Ovary (tissue), 7 donors: ENCODE measurements at regions not wholly inside any gene's neighbourhood (a gene's known extent, or its start where the extent isn't known, plus 50 kb on each side); places are given as distances from the start of the nearest gene placed in this dataset.

Experiments
- DNase-seq, 5 donors: peaks; one replicate each; pipeline ENCODE4 v3.0.0-alpha.2; 2019 to 2020
- H3K27ac ChIP-seq, 2 donors: fragments of 200-600 bp; one replicate each; pipeline versions ENCODE4 v1.5.1 to v1.8.0; 2019 to 2022
- H3K27me3 ChIP-seq: fragments of 200-600 bp; one replicate; pipeline ENCODE4 v1.8.0; 2022
- H3K36me3 ChIP-seq: fragments of 200-600 bp; sonication (generic); one replicate; pipeline ENCODE4 v1.5.1; 2019
- H3K4me1 ChIP-seq: one replicate; pipeline ENCODE4 v1.8.1; 2013; ENCODE audit warnings: mild to moderate bottlenecking, moderate library complexity; ENCODE audit not compliant: insufficient read depth
- H3K4me3 ChIP-seq: fragments of 200-600 bp; sonication (generic); one replicate; pipeline ENCODE4 v1.5.1; 2017
- H3K9me3 ChIP-seq, 2 donors: fragments of 200-600 bp in 1 of 2; sonication (generic) in 1 of 2; one replicate each; pipeline versions ENCODE4 v1.5.1 to v1.8.1; 2013 to 2019; ENCODE audit warnings: mild to moderate bottlenecking in 1 of 2, moderate library complexity in 1 of 2
- EP300 ChIP-seq: sonication (generic); formaldehyde crosslinking; IDR thresholded peaks from one replicate; pipeline ENCODE4 v1.6.1; 2017; ENCODE audit warnings: antibody characterized with exemption
- POLR2A ChIP-seq: fragments of 450-650 bp; IDR thresholded peaks from one replicate; pipeline ENCODE4 v1.6.1; 2017; ENCODE audit warnings: antibody characterized with exemption, mild to moderate bottlenecking, moderate library complexity
- WGBS, 3 donors: extraction: QIAGEN DNeasy Blood & Tissue Kit in 1 of 3; methylation state at CpG; one replicate each; pipeline versions ENCODE4 v1.1.5 to v1.1.7; 2013 to 2017; 5-methylcytosine and 5-hydroxymethylcytosine counted together
- intact Hi-C, 4 donors: fragments of 100-400 bp; cut with DNase I; formaldehyde crosslinking; loops; one replicate each; pipeline versions ENCODE4 v1.11.0 to v1.15.1; 2022 to 2023
- TF ChIP-seq, protein P1 (sequence below), 3 donors: fragments of 450-650 bp in 2 of 3; fragments of 200-600 bp in 1 of 3; IDR thresholded peaks; one replicate each; pipeline versions ENCODE4 v1.5.1 to v1.8.0; 2016 to 2022; ENCODE audit warnings: antibody characterized with exemption in 3 of 3, mild to moderate bottlenecking in 1 of 3
- donor health status: DM: no; HTN: no; CAD: no; lungs with moderate emphysema.
- donor health status: DM: no; HTN: no; CAD: no.
- donor health status: Bipolar disorder and iron deficiency.
- donor health status: DM: no; HTN: no; CAD: no.
- donor health status: DM: yes; HTN: yes; CAD: no.

DNA sequence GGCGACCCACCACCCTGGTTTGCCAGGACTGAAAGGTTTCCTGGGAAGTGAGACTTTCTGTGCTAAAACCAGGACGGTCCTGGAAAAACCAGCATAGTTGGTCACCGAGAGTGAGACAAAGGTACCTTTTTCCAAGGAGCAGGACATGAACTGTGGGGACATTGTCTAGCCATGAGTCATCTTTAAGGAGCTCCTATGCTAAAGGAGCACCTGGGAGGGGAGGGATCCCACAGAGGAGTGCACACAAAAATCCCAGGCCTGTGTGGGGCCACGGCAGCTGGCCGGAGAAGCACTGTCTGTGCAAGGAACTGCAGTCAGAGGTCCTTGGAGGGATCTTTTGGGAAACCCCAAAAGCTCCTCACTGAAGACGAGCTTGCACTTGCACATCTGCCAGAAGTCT is 109.1 kb upstream of the PLEKHG1 start:
- no peak overlapping the region for H3K27ac ChIP-seq
- intact Hi-C loops, result no loop called here

DNA sequence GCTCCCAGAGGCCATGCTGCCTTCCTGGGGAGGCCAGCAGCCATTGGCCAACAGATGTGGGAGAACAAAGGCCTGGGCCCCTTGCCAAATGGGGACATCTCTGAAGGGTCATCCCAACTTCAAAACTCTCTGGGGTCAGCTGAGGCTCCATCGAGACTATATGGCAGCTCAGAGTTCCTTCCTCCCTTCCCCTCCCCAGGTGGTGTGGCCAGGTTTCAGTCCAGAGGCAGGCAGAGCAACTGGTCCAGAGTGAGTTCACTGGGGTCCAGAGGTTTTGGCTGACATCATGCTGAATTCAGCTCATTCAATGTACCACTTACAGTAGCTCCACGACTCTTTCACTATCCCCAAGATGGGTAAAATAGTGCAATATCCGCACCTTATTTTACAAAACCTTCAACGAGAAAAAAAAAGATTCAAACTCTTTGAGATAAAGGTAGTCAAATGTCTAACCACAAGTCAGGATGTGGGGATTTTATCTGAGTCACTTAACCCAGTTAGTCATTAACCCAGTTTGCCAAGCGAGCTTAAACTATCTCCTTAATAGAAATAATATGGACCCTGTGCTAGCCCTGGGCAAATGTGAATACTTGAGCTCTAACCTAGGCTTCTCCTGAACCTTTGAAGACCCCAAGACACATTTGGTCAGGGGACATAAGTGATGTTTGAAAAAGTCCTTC is 108.4 kb upstream of the PLEKHG1 start:
- Histone ChIP-seq H3K4me1 (no peaks in the 10 kb centered on the region), H3K36me3 (no peaks in the 10 kb centered on the region), H3K27me3 (no peaks in the 10 kb centered on the region), H3K27ac (no peak overlapping the region), H3K9me3 (no peaks in the 10 kb centered on the region), H3K4me3 (no peak overlapping the region)
- intact Hi-C loops, result no loop called here
- no peak for DNase-seq
- no peak for TF ChIP-seq EP300
- no peak for TF ChIP-seq POLR2A
- TF ChIP-seq, protein P1, sequence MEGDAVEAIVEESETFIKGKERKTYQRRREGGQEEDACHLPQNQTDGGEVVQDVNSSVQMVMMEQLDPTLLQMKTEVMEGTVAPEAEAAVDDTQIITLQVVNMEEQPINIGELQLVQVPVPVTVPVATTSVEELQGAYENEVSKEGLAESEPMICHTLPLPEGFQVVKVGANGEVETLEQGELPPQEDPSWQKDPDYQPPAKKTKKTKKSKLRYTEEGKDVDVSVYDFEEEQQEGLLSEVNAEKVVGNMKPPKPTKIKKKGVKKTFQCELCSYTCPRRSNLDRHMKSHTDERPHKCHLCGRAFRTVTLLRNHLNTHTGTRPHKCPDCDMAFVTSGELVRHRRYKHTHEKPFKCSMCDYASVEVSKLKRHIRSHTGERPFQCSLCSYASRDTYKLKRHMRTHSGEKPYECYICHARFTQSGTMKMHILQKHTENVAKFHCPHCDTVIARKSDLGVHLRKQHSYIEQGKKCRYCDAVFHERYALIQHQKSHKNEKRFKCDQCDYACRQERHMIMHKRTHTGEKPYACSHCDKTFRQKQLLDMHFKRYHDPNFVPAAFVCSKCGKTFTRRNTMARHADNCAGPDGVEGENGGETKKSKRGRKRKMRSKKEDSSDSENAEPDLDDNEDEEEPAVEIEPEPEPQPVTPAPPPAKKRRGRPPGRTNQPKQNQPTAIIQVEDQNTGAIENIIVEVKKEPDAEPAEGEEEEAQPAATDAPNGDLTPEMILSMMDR (IDR thresholded peaks at IDR 0.05), result no peak
- WGBS, 3 donors, result 49 to 69% (median 55%) methylated on average over 5 of the region's 5 CpGs

More for the DNA sequence above, 109.1 kb upstream of the PLEKHG1 start:
- 91 to 96% (median 93%) methylated on average over 6 of the region's 6 CpGs for WGBS, 3 donors
- DNase-seq, result no peak
- H3K27me3 ChIP-seq, result no peaks in the 10 kb centered on the region
- no peaks in the 10 kb centered on the region for H3K4me1 ChIP-seq
- no peaks in the 10 kb centered on the region for H3K9me3 ChIP-seq
- no peak overlapping the region for H3K4me3 ChIP-seq
- TF ChIP-seq, protein P1 (IDR thresholded peaks at IDR 0.05), result no peak
- TF ChIP-seq POLR2A, result no peak
- TF ChIP-seq EP300, result no peak
- H3K36me3 ChIP-seq, result no peaks in the 10 kb centered on the region

DNA sequence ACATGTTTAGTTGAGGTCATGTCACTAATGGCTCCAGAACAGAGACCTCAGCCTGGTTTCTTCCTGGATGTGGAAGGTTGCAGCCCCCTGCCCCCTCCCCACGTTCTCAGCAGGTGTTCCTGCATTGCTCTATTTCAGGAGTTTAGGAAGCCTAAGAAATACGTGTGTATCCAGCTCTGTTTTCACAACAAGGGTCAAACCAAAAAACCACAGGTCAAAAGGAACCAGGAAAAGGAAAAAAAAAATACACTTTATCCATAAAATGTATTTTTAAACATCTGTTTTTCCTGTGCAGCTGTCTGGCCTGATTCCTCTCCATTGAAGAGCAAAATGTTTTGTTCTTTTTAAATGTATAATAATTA is 107.9 kb upstream of the PLEKHG1 start:
- no peaks in the 10 kb centered on the region for H3K4me1 ChIP-seq
- H3K9me3 ChIP-seq, result no peaks in the 10 kb centered on the region
- H3K36me3 ChIP-seq, result no peaks in the 10 kb centered on the region
- no peak for DNase-seq
- H3K27me3 ChIP-seq, result no peaks in the 10 kb centered on the region
- intact Hi-C loops, result no loop called here
- H3K27ac ChIP-seq, result no peak overlapping the region
- WGBS, 3 donors, result 33 to 45% (median 40%) methylated on average over 2 of the region's 2 CpGs
- TF ChIP-seq POLR2A (no peak), EP300 (no peak)
- TF ChIP-seq, protein P1 (IDR thresholded peaks at IDR 0.05), result no peak
- no peak overlapping the region for H3K4me3 ChIP-seq

DNA sequence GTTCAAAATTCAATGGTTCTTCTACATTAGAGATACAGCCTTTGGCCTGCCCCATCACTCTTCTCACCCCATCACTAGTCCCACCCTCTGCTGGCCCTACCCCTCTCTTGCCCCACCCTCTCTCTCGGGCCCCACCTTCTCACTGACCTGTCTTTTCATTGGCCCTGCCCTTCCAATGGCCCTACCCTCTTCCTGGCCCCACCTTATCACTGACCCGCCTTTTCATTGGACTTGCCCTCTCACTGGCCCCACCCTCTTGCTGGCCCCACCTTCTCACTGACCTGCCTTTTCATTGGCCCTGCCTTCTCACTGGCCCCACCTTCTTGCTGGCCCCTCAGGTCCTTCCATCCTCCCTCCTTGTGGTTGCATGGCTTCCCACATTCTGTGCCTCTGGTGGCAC is 107.2 kb upstream of the PLEKHG1 start:
- no peaks in the 10 kb centered on the region for H3K4me1 ChIP-seq
- no peak for TF ChIP-seq EP300
- TF ChIP-seq, protein P1 (IDR thresholded peaks at IDR 0.05), result no peak
- no peak for TF ChIP-seq POLR2A
- no peaks in the 10 kb centered on the region for H3K36me3 ChIP-seq
- no peaks in the 10 kb centered on the region for H3K27me3 ChIP-seq
- H3K4me3 ChIP-seq, result no peak overlapping the region
- no peaks in the 10 kb centered on the region for H3K9me3 ChIP-seq
- intact Hi-C loops, result no loop called here
- WGBS, 3 donors, result 95 to 100% (median 97%) methylated on average over 2 of the region's 2 CpGs
- no peak for DNase-seq
- H3K27ac ChIP-seq, result no peak overlapping the region
